GM12891 (cell line): ENCODE measurements at regions not wholly inside any gene's neighbourhood (a gene's known extent, or its start where the extent isn't known, plus 50 kb on each side); places are given as distances from the start of the nearest gene placed in this dataset.
"Not testable (repeated sequence)": the region's sequence is repeated elsewhere in the genome, so short reads cannot be mapped to it uniquely, and the experiment has no call there.

Source experiments
- POLR2A ChIP-seq: IDR thresholded peaks from 2 replicates; pipeline ENCODE4 v1.6.1; 2011; ENCODE audit warnings: low read depth, low read length, control low read depth
- POLR2AphosphoS5 ChIP-seq: IDR thresholded peaks from 2 replicates; pipeline ENCODE4 v1.6.1; 2011; ENCODE audit warnings: low read depth, low read length, control low read depth
- TAF1 ChIP-seq: IDR thresholded peaks from 2 replicates; pipeline ENCODE4 v1.6.1; 2011; ENCODE audit warnings: low read depth, low read length, control low read depth

DNA sequence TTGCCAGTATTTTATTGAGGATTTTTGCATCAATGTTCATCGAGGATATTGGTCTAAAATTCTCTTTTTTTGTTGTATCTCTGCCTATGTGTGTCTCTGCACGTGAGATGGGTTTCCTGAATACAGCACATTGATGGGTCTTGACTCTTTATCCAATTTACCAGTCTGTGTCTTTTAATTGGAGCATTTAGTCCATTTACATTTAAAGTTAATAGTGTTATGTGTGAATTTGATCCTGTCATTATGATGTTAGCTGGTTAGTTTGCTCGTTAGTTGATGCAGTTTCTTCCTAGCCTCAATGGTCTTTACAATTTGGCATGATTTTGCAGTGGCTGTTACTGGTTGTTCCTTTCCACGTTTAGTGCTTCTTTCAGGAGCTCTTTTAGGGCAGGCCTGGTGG is 101.3 kb upstream of the PRR23C start:
- not testable (repeated sequence) for TF ChIP-seq POLR2AphosphoS5, POLR2A, TAF1
